ENCODE measurements at regions not wholly inside any gene's neighbourhood (a gene's known extent, or its start where the extent isn't known, plus 50 kb on each side); places are given as distances from the start of the nearest gene placed in this dataset.
"Not testable (repeated sequence)": the region's sequence is repeated elsewhere in the genome, so short reads cannot be mapped to it uniquely, and the experiment has no call there.

- no peak for DNase-seq
Measured at GRCh38 chr7:32221736-32222135, 151.5 kb upstream of the PDE1C start.

GRCh38 chr7:32221056-32221455 lies 150.8 kb upstream of the PDE1C start:
- no peak for DNase-seq

- DNase-seq = not testable (repeated sequence)
Measured at GRCh38 chr7:32219831-32220230, 149.6 kb upstream of the PDE1C start.

GRCh38 chr7:32219416-32219815 lies 149.2 kb upstream of the PDE1C start:
- no peak for DNase-seq

GRCh38 chr7:32218741-32219288 lies 148.6 kb upstream of the PDE1C start:
- DNase-seq = no peak

GRCh38 chr7:32218154-32218467 lies 147.9 kb upstream of the PDE1C start:
- no peak for DNase-seq

- no peak for DNase-seq
Measured at GRCh38 chr7:32217341-32218153, 147.3 kb upstream of the PDE1C start.

GRCh38 chr7:32216759-32217158 lies 146.6 kb upstream of the PDE1C start:
- no peak for DNase-seq

- DNase-seq = no peak
Measured at GRCh38 chr7:32215697-32216096, 145.5 kb upstream of the PDE1C start.

GRCh38 chr7:32214913-32215312 lies 144.7 kb upstream of the PDE1C start:
- DNase-seq = no peak

- DNase-seq = no peak
Measured at GRCh38 chr7:32212321-32212720, 142.1 kb upstream of the PDE1C start.

GRCh38 chr7:32206987-32207386 lies 136.8 kb upstream of the PDE1C start:
- no peak for DNase-seq

- DNase-seq = no peak
Measured at GRCh38 chr7:32206488-32206887, 136.3 kb upstream of the PDE1C start.

GRCh38 chr7:32205298-32205824 lies 135.2 kb upstream of the PDE1C start:
- not testable (repeated sequence) for DNase-seq

GRCh38 chr7:32204361-32205018 lies 134.3 kb upstream of the PDE1C start:
- peak; percentile 81 for DNase-seq

GRCh38 chr7:32200646-32201045 lies 130.4 kb upstream of the PDE1C start:
- DNase-seq = no peak

- DNase-seq = no peak
Measured at GRCh38 chr7:32194537-32194936, 124.3 kb upstream of the PDE1C start.

- no peak for DNase-seq
Measured at GRCh38 chr7:32191305-32191704, 121.1 kb upstream of the PDE1C start.

GRCh38 chr7:32179567-32179966 lies 109.4 kb upstream of the PDE1C start:
- no peak for DNase-seq

GRCh38 chr7:32178677-32179366 lies 108.6 kb upstream of the PDE1C start:
- DNase-seq = no peak

GRCh38 chr7:32177232-32177631 lies 107.0 kb upstream of the PDE1C start:
- no peak for DNase-seq

GRCh38 chr7:32175099-32175498 lies 104.9 kb upstream of the PDE1C start:
- DNase-seq = no peak

GRCh38 chr7:32171248-32171647 lies 101.0 kb upstream of the PDE1C start:
- DNase-seq = no peak

GRCh38 chr7:32170838-32171237 lies 100.6 kb upstream of the PDE1C start:
- no peak for DNase-seq
